Activated CD4-positive, alpha-beta T cell treated with anti-CD3 and anti-CD28 coated beads for 1 hour (primary cell): ENCODE measurements at regions not wholly inside any gene's neighbourhood (a gene's known extent, or its start where the extent isn't known, plus 50 kb on each side); places are given as distances from the start of the nearest gene placed in this dataset.
"Not testable (repeated sequence)": the region's sequence is repeated elsewhere in the genome, so short reads cannot be mapped to it uniquely, and the experiment has no call there.

Source experiments
- DNase-seq: peaks from one replicate; pipeline ENCODE4 v3.0.0-alpha.2; 2020

- DNase-seq = no peak
Observed at GRCh38 chr1:88519156-88519555, 164.9 kb upstream of the PKN2 start.

DNA sequence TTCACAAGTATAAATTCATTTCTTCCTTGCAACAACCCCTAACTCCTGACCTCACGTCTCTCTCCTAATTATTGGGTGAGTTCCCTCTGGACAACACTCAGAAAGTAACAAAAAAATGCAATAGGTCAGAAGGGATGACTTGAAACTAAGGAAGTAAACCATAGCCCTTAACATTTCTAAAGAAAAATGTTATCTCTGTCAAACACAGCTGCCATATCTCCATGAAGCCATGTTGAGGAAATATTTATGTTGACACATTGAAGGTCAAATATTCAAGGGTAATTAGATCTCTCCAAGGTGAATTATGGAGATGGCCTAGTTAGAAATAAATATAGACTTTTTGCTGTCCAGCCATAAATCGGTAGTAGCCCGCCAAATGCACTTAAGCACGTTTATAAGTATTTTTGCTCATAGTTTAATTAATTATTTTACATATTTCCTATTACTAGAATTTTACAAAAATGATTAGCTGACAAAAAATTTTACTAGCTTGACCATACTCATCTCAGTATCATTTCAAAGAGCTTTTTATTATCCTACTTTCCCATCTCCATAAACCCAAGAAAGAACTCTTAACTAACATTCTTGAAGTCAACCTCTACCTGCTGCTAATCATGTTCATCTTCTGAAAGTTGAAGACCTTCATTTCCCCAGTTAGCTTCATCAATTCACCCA is 160.1 kb upstream of the PKN2 start:
- no peak for DNase-seq

- no peak for DNase-seq
Observed at GRCh38 chr1:88526456-88526855, 157.6 kb upstream of the PKN2 start.

- DNase-seq = no peak
Observed at GRCh38 chr1:88528792-88529191, 155.3 kb upstream of the PKN2 start.

GRCh38 chr1:88529581-88529980 is 154.5 kb upstream of the PKN2 start:
- DNase-seq = no peak

- DNase-seq = no peak
Observed at GRCh38 chr1:88530246-88530645, 153.8 kb upstream of the PKN2 start.

- DNase-seq = no peak
Observed at GRCh38 chr1:88537787-88538186, 146.3 kb upstream of the PKN2 start.

- no peak for DNase-seq
Observed at GRCh38 chr1:88538222-88538899, 145.7 kb upstream of the PKN2 start.

DNA sequence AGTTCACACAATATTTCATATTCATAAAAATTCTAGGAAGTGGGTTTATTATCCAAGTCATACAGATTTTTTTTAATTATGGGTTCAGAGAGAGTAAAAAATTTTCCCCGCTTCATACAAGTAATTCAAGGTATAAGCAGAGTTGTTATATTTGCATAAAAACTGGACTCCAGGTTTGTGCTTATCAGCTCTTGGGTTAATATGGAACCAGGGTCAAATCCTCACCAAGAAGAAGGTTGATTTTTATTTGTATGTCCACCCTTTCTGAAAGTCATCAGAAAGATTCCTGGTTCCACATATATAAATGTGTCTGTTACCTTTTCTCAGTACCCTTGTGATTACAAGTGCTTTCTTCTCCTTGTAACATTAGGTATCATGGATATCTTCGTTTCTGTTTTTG is 143.8 kb upstream of the PKN2 start:
- no peak for DNase-seq

- no peak for DNase-seq
Observed at GRCh38 chr1:88541596-88541995, 142.5 kb upstream of the PKN2 start.

DNA sequence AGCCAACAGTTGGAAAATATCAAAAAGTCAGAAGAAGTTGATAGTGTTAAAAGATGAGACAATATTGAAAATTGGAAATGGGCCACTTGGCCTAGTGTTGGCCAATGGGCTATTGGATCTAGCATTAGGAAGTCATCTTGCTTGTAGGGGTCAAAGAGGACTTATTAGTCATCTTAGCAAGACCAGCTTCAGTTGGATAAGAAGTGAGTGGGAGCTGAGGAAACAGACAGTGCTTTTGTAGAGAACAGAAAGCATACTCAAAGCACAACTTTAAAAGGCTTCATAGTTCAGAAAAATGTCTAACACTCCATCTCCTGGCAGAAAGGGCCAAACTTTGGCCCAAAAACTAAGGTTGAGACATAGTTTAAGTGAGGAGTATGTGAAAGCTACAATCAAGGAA is 139.9 kb upstream of the PKN2 start:
- DNase-seq = no peak

DNA sequence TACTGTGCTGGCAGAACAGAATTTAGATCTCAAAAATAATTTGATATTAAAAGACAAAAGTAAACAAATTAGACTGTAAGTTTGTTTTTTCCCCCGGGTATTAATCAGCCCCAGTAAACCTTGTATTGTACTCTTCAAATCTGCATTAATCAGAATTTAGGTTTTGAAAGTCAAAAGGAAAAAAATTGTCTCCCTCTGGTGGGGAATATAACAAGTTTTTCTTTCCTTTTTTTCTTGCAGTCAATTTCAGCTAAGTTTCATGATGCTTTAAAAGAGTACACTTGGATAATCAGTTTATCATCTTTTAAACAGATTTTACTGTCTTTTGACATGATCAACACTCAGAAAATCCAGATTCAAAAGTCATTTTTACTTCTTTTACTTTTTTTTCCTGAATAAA is 134.5 kb upstream of the PKN2 start:
- no peak for DNase-seq

GRCh38 chr1:88552226-88552625 is 131.8 kb upstream of the PKN2 start:
- DNase-seq = no peak

DNA sequence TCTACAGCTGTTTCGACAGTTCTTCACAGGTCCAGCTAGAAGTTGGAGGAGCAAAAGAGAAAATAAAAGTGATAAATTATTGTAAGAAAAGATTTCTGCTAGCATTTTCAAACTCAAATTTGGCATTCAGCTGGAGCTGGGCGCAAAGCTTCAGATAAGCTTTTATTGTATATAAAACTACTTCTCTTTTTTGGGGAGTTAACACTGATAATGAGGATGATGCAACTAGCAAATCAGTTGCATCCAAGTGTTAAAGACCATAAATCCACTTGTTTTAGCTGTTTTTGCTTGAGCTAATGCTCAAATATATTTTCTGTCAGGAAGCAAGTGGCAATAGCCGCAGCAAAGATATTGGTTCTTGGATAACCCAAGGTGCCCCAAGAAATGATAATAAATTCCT is 127.1 kb upstream of the PKN2 start:
- DNase-seq = no peak

DNA sequence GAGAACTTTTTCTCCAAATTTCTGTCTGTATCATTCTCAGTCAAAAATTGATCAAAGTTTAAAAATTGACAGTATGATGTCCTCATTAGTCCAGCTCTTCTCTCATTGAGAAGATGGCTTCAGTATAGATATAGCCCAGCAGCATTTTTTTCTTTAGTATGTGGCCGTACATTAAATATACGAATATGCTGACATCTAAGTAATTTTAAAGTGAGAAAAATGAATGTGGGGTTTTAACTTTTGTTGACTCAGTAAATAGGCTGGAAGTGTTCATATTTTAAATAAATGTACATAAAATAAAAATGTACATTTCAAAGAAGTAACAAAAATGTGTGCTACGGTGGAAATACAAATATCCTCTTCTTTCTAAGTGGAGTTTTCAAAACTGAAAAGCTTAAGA is 123.5 kb upstream of the PKN2 start:
- no peak for DNase-seq

- DNase-seq = no peak
Observed at GRCh38 chr1:88562991-88563390, 121.1 kb upstream of the PKN2 start.

GRCh38 chr1:88566615-88567387 is 117.3 kb upstream of the PKN2 start:
- no peak for DNase-seq

DNA sequence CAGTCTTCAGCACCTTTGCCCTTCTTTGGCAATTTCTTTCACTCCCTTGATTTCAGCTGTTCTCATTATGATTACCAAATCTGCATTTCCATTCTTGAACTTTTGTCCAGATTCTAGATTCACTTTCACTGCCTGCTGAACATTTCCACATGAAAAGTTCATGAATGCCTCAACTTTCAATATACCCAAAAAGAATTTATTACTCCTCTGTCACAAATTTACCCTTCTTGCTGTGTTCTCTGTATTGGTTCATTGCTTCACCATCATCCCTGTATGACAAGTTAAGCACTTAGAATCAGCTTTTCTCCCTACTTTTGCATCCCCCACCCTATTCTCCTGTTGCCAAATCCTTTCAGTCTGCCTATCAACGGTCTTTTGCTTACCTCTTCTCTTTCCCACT is 112.6 kb upstream of the PKN2 start:
- DNase-seq = no peak

GRCh38 chr1:88579598-88579997 is 104.5 kb upstream of the PKN2 start:
- DNase-seq = no peak

DNA sequence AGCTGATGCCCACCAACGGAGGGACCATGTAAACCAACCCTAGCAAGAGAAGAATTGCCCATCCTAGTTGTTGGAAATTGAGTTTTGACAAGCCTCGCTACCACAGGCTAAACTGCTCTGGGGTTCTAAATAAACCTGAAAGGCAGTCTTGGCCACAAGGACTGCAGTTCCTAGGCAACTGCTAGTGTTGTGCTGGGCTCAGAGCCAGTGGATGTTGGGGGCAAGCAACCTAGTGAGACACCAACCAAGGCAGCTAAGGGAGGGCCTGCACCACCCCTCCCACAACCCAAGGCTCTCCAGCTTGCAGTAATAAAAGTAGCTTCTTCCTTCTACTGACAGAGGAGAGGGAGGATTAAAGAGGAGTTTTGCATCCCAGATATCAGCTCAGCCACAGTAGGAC is 102.4 kb upstream of the PKN2 start:
- DNase-seq = no peak

GRCh38 chr1:88593358-88593757 is 90.7 kb upstream of the PKN2 start:
- no peak for DNase-seq

DNA sequence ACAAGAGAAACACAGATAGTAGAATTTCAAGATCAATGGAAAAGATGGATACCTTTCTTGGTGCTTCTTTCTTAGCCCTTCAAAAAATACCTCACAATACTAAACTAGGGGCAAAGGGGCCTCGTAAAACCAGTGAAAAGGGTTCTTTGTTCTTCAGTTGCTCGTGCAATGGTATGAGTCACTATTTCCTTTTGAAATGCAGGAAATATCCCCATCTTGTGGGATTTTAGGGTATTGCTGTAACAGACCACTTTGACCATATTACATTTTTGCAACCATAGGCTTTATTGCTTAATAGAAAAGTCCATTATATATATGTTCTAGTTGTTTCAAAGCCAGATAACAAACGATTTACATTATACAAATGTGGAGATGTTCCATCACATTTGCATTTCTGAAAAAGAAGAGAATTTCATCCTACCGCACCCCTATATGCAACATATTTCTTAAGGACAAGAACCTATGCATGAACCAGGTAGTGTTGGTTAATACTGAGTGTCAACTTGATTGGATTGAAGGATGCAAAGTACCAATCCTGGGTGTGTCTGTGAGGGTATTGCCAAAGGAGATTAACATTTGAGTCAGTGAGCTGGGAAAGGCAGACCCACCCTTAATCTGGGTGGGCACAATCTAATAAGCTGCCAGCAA is 88.6 kb upstream of the PKN2 start:
- no peak for DNase-seq

DNA sequence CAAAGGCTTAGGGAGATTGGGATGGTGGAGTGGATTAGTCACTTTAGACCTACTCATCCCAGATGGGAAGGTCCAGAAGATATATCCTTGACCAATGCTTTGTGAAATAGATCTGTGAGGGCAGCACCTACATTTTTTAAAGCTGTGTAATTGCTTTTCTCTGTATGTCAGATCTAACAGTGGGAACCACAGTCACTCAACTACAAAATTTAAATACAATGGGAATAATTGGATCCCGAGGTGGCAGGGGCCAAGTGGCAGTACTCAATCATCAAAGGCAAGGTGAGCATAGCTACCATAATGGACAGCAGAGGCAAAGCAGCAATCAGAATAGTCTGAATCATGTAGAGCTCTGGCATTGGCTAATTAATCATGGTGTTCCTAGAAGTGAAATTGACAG is 86.1 kb upstream of the PKN2 start:
- not testable (repeated sequence) for DNase-seq
